Stimulated activated CD8-positive, alpha-beta memory T cell treated with anti-CD3 and anti-CD28 coated beads, Interleukin-4, amount 100 ng/mL, for 4 hours (primary cell): ENCODE measurements at regions not wholly inside any gene's neighbourhood (a gene's known extent, or its start where the extent isn't known, plus 50 kb on each side); places are given as distances from the start of the nearest gene placed in this dataset.
"Not testable (repeated sequence)": the region's sequence is repeated elsewhere in the genome, so short reads cannot be mapped to it uniquely, and the experiment has no call there.

Experiments used
- DNase-seq, 2 donors: peaks; one replicate each; pipeline ENCODE4 v3.0.0-alpha.2; 2020; ENCODE audit warnings: low read depth in 2 of 2, low spot score in 1 of 2

GRCh38 chr4:102397056-102397455 is 51.8 kb upstream of the SLC39A8 start:
- not testable (repeated sequence) for DNase-seq

GRCh38 chr4:102399021-102399420 is 53.7 kb upstream of the SLC39A8 start:
- DNase-seq, result no peak

DNA sequence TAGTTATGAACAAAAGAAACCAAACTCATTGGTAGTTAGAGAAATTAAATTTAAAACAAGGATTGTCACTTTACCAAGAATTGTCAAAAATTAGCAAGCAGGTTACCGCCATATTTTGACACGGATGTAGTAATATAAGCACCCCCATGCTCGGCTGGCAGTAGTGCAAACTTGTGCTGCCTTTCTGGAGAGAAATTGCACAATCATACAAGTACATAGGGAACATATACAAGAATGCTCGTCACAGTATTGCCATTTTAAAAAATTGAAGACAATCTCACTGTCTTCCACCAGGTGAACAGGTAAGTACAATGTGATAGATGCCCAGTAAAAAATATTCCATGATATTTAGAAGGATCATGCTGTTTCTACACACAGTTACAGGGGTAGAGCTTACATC is 55.6 kb upstream of the SLC39A8 start:
- DNase-seq, result no peak

GRCh38 chr4:102402223-102402622 is 56.9 kb upstream of the SLC39A8 start:
- DNase-seq, result no peak

GRCh38 chr4:102403116-102403515 is 57.8 kb upstream of the SLC39A8 start:
- DNase-seq, result no peak

GRCh38 chr4:102404431-102404969 is 59.2 kb upstream of the SLC39A8 start:
- no peak for DNase-seq

DNA sequence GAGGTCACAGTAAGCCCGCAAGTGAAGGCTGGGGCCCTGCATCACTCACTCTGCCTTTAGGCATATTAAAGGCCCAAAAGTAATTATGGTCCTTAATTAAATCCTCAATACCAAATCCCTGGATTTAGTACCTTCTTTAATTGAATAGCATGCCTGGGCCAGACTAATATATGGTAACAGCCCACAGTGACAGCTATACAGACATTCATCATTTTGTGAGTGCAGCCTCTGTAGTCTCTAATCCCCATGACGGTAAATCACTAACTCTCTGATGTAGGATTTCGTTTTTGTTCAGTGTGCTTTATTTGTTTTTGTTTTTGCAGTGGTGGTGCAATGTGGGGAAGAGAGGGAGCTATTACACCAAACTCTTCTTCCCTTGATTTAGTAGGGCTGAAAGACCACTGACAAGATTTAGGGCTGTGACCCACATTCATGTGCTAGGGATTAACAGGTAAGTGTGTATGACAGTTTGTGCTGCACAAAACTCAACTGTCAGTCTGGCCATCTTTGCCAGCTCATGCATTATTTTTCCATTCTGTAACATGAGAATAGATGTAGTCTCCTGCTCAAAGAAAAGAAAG is 60.6 kb upstream of the SLC39A8 start:
- DNase-seq, result no peak

GRCh38 chr4:102410884-102411283 is 65.6 kb upstream of the SLC39A8 start:
- not testable (repeated sequence) for DNase-seq

DNA sequence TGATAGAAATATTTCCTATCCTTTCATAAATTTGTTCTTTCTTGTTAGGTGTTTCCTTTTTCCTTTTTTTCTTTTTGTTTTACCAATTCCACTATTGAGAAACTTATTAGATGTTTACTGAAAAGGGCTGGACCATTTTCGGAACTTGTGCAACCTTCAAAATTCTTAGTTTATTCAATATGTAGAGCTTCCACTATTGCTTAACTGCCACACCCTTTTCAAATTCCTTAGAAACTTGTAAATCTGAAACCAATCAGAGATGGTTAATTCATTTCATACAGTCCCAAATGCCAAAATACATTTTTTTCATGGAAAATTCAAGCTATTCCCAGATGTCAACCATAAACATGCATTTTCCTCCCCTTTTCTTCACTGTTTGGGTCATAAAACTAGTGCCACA is 66.1 kb upstream of the SLC39A8 start:
- DNase-seq, result no peak

DNA sequence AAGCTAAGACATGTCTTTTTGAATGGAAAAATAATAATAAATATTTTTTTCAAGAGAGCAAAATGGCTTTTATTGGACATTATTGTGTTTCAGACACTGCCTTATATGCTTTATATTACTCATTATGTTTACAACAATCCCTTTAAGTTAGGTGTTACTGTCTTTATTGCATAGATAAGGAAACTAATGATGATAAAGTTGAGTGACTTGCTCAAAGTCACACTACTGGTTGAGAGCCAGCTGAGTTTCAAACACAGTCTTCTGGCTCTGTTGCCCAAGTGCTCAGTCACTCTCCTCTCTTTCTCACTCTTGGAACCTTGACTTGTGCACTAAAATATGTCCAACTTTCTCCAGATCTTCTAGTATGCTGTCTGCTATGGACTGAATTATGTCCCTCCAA is 71.5 kb upstream of the SLC39A8 start:
- DNase-seq, result no peak

GRCh38 chr4:102420563-102421398 is 75.5 kb upstream of the SLC39A8 start:
- no peak for DNase-seq

DNA sequence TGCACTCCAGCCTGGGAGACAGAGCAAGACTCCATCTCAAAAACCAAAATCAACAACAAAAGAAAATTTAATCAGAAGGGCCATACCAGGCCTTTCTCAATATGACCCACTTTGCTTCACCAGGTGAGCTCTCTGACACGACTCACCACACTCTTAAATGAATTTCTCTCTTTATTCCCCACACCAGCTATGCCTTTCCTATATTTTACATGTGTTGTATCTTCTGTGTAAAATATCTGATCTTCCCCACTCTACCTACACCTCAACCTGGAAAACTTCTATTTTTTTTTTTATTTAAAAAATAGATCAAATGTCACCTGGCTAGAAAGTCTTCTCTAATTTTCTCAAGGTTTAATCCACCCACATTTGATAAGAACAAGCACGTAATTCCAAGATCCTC is 77.6 kb upstream of the SLC39A8 start:
- no peak for DNase-seq

DNA sequence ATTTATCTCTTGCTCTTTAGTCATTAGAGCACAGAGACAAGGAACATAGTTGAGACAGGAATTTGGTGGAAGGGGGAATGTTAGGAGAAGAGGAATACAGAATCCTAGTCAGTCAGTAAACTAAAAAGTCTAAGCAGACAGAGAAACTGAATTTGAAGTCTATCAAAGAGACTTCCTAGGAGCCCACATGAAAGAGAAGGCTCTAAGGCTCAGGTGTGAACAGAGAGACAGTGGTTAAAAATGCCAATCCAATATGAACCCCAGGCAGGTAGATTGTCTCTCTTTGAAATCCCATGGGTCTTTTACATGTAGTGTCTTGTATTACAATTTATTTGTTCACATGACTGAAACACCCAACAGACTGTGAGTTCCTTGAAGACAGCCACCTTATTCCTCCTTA is 77.8 kb upstream of the NFKB1 start:
- no peak for DNase-seq

DNA sequence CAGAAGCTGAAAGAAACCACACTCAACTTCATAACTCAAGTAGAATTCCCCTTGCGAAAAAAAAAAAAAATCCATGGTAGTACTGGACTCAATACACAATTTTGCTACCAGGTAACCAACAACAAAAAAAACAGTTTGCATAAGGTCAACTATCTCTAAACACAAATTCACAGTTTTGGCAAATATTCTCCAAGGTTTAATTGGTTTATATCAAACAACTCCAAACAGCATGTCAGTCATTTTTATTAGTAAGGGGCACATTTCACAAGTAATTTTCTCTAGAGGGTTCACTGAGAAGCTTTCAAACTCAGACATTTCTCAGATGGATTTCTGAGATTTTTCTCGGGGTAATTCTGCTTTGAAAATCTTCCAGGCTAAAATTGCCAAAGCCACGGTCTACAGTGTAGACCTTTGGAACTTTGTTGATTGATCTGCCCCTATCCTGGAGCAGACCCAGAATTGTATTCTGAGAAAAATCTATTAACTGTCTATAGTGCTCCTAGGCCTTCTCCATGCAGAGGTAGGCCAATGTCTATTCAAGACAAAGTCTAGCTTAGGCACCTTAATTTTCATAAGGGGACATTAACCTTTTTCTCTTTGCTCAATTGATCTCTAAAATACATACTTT is 73.7 kb upstream of the NFKB1 start:
- no peak for DNase-seq

DNA sequence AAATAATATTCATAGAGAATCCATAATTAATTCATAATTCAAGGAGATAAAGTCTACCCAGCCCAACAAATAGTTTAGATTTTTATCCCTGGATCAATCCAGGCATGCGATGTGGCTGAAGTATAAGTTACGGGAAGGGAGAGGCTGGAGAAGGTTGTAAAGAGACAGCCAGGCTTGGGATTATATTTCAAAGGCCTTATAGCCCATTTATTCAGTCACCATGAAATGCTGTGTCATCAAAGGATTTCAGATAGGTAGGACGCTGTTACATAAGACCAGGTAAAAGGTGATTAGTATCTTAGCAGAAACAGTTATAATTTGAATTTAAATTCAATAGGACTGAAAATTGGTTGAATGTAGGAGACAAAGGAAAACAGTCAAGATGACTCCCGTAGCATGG is 73.0 kb upstream of the NFKB1 start:
- DNase-seq, result no peak

DNA sequence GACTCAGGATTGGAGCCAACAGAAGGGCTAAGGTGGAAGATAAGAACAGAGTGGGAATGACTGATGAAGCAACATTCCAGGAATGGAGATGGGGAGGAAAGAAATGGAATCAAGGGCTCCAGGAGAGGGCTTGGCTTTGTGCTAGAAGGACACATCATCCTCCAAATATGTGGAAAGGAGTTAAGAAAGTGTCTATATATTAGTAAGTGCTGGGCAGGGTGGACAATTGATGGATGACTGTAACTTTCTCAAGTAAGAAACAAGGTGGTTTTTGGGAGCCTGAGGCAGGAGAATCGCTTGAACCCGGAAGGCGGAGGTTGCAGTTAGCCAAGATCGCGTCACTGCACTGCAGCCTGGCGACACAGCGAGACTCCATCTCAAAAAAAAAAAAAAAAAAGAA is 71.6 kb upstream of the NFKB1 start:
- no peak for DNase-seq

GRCh38 chr4:102430461-102430910 is 70.7 kb upstream of the NFKB1 start:
- DNase-seq, result no peak

- no peak for DNase-seq
Observed at GRCh38 chr4:102431608-102431961, 69.6 kb upstream of the NFKB1 start.

DNA sequence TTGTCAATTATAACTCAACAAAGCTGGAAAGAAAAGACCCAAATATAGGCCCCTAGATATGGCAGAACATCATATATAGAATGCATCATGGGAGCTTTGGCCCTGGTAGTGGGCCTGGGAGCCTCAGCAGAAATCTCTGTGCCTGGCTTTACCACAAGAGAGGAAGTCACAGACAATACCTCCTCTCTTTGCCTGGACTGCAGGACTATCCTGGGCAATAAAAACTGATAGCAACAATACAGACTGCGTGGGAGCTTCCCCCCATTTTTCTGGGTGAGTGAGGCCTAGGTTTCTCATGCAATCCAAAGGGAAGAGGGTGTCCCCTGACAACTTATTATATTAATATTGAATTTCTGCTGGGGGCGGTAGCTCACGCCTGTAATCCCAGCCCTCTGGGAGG is 64.0 kb upstream of the NFKB1 start:
- DNase-seq, result no peak

DNA sequence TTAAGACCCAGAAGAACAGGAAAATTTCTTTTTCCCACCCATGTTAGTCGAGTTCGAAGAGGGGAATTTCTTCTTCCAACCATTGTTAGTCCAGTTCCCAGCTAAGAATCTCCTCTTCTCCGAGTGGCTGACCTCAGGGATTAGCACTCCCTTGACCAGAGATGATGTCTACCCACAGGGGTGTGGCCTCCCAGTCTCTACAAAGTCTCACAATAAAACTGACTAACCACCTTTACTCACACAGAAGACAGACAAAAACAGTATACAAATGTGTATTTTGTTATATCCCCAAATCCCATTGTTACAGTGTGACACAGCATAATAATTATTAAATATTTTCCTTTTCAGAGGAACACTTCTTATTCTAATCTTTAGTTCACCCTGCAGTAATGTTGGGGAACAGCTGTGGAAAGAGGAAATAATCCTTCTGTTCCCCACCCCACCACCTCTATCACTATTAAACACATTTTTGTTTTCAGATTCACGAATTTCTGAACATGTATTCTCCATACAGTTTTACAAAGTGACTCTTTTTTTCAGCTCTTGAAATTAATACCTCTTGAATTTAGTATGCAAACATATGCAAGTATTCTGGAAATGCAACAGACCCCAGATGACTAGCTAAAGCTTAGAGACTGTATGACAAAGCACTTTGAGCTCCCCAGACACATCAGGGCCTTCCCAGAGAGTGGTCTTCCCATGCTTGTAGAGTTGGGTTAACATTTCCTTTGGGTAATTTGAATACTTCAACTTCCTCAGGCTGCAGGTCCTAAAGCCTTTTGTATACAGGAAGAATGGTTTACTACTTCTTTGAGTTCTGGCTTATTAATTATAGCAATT is 62.5 kb upstream of the NFKB1 start:
- DNase-seq, result no peak

DNA sequence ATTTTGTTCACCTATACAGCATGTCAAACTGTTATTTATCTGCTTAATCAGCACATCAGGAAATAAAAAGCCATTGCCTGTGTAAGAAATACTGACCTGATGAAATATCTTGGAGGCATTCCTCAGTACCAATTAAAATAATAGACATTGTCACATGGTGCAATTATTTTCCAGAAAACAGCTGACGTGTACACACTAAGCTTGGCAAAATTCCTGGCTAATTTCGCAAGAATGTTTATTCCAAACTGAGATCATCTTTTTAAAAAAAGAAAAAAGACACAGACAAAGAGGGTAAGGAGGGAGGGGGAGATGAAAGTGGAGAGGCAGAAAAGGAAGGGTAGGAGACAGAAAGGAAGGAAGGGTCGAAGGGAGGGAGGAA is 61.9 kb upstream of the NFKB1 start:
- DNase-seq, result no peak
